ENCODE measurements at regions not wholly inside any gene's neighbourhood (a gene's known extent, or its start where the extent isn't known, plus 50 kb on each side); places are given as distances from the start of the nearest gene placed in this dataset.

GRCh38 chr11:109291553-109291952 is 130.4 kb upstream of the C11orf87 start (continued):
- TF ChIP-seq CHD7 (IDR thresholded peaks at IDR 0.05; ENCODE audit: insufficient replicate concordance, low read length) = no peak
- no peak for TF ChIP-seq SP4 (IDR thresholded peaks at IDR 0.05; ENCODE audit: low read length)
- no peak for TF ChIP-seq EGR1 (IDR thresholded peaks at IDR 0.05; ENCODE audit: borderline replicate concordance, low read depth, low read length)
- TF ChIP-seq TEAD4 (IDR thresholded peaks at IDR 0.05; ENCODE audit: low read depth, low read length) = no peak
- no peak for TF ChIP-seq YY1 (IDR thresholded peaks at IDR 0.05; ENCODE audit: low read depth, low read length)
- no peak for TF ChIP-seq SIX5 (IDR thresholded peaks at IDR 0.05; ENCODE audit: low read depth, low read length)
- TF ChIP-seq CBX8 (IDR thresholded peaks at IDR 0.05; ENCODE audit: borderline replicate concordance, low read depth, low read length) = no peak
